ENCODE measurements at regions not wholly inside any gene's neighbourhood (a gene's known extent, or its start where the extent isn't known, plus 50 kb on each side); places are given as distances from the start of the nearest gene placed in this dataset.
"Not testable (repeated sequence)": the region's sequence is repeated elsewhere in the genome, so short reads cannot be mapped to it uniquely, and the experiment has no call there.

DNA sequence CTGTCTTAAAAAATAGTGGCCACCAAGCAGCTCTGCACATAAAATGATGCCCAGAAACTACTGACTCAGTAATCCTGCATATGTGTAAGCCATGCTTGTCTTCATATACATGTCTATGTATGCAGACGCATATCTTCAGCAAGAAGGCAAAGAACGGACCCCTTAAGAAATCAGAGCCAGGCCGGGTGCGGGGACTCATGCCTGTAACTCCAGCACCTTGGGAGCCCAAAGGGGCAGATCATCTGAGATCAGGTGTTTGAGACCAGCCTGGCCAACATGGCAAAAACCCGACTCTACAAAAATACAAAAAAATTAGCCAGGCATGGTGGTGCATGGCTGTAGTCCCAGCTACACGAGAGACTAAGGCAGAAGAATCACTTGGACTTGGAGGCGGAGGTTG is 295.0 kb downstream of the TCERG1L start:
- no peak for DNase-seq (ENCODE audit: low read depth)

DNA sequence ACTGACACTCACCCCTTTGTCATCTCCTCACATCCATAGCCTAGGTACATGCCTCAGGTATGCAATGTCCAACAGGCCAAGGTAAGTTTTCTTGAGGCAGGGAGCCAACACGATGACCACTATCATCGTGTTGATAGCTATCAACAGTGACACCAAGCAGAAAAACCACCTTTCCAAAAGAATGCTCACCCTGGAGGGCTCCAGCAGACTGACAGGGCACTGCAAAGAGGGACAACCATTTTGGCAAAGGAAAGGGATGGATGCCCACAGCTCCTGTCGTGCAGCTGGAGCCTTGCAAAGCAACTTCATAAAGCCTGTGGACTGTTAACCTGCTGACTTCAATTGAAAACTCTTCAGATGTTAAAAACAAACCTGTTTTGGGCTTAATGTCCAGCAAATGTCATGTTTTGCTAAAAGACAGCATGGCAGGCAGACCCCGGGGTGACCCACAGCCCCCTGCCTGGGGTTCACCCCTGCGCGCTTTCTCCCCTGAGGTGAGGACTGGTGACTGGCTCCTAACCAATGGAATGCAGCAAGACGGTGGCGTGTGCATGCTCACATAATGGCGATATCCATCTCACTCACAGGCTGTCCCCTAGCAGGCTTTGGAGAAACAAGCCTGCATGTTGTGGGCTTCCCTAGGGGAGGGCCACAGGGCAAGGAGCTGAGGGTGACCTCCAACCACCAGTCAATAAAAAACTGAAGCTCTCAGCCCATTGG is 293.8 kb downstream of the TCERG1L start:
- DNase-seq (ENCODE audit: low read depth), result no peak

DNA sequence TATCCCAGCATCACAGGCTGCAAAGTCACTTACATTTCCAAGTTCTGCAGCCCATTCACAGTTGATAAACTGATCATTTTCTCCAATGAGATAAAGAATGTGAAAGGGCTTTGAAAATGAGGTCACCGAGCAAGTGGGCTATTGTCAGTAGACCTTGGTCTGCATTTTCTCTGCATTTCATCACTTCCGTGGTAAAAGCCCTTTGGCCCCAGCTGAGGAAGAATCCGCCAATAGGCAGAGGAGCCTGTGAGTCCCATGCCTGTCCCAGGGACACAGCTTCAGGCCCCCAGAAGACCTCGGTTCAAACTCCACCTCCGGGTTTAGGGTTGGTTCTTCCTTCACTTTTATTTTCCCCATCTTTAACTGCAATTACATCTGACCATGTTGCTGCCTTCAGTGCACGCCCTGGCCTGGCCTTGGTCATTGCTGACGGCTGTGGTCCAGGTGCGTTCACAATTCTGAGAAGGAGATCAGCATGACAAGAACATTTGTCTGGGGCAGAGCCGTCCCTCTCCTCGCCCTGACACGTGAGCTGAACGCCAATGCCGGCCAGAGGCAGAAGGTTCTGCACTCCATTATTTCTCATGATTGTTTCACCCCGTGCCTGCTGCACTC is 292.5 kb downstream of the TCERG1L start:
- DNase-seq (ENCODE audit: low read depth), result no peak

DNA sequence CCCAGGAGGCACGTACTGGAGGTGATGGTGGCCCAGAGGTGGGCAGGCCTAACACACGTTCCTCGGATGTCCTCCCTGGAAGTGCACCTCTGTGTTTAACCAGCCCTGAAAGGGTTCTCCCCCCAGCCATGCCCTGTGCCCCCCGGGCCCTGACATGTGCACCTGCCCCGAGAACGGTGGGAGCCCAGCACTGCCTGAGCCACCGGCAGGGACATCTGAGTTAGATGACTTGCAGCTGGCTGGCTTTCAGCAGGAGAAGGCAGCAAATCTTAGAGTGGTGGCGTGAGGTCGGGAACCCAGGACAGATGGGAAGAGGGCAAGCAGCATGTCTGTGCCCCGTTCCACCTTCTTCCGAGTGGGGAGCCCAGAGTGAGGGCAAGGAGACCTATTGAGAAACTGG is 291.8 kb downstream of the TCERG1L start:
- no peak for DNase-seq (ENCODE audit: low read depth)

DNA sequence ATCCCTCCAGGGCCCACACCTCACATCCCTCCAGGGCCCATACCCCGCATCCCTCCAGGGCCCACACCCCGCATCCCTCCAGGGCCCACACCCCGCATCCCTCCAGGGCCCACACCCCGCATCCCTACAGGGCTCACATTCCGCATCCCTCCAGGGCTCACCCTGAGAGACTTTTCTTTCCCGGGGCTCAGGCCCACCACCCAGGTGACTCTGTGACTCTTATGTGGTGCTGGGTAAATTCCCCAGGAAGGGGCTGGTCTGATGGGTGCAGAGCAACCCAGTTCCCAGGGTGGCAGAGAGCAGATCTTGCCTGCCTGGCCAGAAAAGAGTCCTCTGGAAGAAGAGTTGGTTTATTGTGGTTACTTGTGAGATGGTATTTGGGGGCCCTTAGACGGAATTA is 290.7 kb downstream of the TCERG1L start:
- no peak for DNase-seq (ENCODE audit: low read depth)

DNA sequence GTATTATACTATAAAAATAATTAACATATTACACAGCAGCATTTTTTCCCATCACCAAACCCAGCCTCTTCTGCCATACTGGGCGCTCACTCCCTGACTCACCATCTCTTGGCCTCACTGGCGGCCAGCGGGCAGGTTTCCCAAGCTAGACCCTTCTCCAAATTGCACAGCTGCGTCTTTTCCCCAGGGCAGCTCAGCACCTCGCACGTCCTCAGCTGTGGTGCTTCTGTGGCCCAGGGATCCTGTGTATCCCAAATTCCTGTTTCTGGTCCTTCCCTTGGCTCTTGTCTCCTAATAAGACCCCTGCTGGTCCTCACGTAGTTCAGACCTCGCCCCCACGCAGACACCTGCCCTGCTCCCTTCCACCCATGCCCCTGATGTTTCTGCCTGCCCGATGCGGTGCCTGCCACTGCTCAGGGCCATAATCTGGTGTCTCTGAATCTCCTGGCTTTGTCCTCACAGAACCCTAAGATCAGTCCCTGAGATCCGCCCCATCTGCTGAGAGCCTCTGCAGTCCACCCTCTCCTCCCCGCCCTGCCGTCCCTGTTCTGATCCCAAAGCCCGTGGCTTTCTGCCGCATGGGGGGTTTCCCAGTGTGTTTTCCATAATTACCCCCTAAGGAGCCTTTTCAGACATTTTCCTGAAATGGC is 290.1 kb downstream of the TCERG1L start:
- DNase-seq (ENCODE audit: low read depth), result no peak

DNA sequence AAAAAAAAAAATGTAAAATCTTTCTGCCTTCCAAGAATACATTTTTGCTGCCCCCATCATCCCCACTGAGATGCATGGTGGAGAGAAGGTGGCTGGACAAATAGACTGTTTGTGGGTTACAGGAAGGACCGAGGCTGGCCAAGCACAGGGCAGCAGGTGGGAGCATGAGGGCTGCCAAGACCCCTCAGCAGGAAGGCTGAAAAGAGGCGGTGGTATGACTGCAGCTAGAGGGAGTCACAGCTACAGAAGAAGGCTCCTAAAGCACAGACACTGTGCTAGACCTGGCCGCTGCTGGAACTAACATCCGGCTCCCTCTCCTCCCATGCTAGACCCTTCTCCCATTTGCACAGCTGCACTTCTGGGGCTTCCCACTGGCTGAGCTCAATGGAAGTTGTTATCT is 289.6 kb downstream of the TCERG1L start:
- DNase-seq (ENCODE audit: low read depth), result no peak

DNA sequence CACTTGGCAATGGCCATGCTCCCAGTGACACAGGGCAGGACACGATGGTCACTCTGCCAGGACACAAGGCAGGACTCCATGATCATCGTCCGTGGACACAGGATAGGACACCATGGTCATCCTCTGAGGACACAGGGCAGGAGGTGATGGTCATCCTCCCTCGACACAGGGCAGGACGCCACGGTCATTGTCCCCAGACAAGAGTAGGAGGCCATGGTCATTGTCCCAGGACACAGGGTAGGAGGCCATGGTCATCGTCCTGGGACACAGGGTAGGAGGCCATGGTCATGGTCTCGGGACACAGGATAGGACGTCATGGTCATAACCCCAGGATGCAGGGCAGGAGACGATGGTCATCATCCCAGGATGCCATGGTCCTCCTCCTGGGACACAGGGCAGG is 289.2 kb downstream of the TCERG1L start:
- DNase-seq (ENCODE audit: low read depth), result no peak

DNA sequence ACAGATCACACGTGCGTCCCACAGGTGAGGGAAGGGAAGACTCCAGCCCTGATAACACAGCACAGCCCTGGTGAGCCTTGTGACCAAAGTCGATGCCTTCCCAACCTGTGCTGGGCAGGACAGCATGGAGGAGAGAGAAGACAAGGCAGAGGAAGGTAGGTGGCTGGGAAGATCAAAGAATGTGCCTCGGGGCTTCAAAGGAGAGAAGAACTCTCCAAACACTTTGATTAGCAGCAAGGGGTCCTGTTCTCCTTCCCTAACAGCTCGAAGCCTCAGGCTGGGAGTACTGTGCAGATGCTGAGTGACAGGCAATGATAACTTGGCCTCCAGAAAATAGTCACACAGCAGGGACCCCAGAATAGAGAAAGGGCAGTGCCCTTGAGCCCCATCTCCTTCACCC is 288.5 kb downstream of the TCERG1L start:
- no peak for DNase-seq (ENCODE audit: low read depth)

DNA sequence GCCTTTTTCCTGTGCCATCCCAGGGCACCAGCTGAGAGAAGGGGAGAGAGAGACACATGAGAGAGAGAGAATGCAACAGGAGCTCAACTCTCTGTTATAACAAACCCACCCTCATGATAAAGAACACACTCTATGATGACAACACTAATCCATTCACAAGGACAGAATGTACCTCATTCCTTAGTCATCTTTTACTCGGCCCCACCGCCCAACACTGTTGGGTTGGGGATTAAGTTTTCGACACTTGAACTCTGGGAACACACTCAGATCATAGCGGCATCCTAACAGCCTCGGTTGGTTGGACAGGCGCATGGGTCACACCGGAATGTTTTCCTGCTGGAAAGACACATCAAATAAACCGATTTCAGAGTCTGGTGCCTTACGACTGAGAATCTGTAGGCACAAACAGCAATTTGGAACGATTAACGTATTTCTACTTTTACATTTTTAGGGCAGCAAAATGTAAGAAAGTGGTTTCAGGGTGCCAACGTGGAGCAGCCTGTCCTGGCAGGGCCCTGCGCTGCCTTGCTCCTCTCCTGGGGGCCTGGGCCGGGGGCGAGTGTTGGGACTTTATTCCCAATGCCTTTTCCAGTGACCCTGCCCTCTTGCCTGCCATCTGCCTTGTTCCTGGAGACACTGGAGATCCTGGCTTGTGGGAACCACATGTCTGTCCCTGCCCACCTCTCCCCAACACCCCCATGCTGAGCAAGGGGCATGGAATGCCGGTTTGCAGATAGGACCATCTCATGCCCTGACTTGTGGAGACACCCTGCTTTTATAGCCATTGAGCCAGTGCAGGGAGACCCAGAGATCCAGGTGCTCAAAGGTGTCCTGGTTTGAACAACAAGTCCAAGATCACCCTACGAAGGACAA is 287.0 kb downstream of the TCERG1L start:
- no peak for DNase-seq (ENCODE audit: low read depth)

DNA sequence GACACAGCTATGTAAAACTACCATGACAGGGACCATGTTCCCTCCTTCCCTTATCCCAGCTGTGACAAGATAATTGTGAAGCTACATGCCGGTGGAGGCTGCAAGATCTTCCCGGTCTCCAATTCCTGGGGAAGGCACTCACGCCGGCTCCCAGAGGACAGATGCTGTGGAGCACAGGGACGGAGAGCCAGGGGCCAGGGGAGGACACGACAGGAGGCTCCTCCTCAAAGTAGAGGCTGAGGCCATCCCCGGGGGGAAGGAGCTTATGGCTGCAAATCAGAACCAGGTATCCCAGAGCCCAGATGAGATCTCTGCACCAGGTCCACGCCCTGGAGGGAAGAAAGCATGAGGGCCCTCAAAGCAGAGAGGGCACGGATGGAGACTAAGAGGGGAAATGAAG is 286.2 kb downstream of the TCERG1L start:
- no peak for DNase-seq (ENCODE audit: low read depth)

DNA sequence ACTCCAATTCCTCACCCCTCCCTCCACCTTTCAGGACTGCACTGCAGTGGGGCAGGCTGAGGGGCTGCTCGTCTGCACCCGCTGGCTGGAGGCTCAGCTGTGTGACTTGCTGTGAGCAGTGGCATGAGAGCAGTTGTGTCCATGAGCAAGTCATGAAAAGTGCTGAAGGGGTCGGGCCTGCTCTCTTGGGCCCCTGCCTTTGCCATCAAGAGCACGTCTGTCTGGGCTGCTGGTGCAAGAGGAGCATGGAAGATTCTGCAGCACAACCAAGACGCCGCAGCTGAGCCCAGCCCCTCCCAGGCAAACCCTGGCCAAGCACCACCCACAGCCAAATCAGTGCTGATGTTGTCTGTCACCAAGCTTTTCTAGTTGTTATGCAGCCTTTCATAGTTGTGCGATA is 284.3 kb downstream of the TCERG1L start:
- DNase-seq (ENCODE audit: low read depth), result no peak

DNA sequence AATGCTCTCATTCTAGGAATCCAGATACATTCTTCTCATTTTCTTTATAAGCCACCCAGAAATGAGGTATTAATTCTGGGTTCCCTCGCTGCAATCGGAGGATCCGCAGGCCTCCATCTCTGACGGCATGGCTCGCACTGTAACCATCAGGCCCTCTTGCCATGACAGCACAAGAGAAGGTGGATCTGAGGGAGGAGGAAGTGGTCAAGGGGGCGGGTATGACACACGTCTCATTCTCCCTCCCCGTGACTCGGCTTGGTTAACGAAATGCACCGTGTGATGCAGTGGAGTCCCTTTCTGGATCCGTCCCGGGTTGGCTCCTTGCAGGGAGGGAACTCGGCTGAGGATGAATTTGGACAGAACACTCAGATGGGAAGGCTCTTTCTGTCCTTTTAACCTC is 280.2 kb downstream of the TCERG1L start:
- no peak for DNase-seq (ENCODE audit: low read depth)

DNA sequence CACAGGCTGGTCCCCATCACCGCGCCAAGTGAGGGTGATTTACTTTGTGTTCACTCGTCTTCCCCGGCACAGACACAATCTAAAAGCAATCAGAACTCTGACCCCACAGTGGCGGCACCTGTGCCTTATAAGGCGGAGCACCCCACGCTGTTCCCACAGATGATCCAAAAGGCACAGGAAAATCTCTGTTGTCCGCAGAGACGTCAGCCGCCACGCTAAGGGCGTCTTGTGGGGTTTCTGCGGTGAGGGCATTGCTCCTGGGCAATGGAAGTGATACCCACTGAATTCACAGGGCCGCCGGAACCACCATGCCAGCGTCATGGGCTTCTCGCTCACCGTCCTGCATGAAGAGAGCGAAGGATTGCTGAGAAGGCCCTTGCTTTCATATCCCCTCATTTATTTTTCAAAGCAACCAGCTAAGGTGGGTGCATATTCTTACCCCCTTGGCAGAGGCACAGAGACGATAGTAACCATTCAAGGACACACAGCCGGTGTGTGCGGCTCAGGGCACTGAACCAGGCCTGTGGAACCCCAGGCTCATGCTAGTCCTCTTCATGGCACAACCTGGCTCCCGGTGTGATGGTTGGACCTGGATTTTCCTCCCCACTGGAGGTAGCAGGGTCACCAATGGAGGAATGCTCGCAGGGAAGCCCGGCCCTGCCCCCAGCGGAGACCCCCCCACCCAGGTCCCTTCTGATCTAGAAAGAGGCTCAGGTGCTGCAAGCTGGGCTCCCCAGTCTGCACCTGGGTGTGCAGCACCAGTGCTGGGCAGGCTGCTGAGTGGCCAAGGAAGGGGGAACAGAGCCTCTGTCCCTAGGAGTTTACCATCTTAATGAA is 279.0 kb downstream of the TCERG1L start:
- DNase-seq (ENCODE audit: low read depth), result no peak

DNA sequence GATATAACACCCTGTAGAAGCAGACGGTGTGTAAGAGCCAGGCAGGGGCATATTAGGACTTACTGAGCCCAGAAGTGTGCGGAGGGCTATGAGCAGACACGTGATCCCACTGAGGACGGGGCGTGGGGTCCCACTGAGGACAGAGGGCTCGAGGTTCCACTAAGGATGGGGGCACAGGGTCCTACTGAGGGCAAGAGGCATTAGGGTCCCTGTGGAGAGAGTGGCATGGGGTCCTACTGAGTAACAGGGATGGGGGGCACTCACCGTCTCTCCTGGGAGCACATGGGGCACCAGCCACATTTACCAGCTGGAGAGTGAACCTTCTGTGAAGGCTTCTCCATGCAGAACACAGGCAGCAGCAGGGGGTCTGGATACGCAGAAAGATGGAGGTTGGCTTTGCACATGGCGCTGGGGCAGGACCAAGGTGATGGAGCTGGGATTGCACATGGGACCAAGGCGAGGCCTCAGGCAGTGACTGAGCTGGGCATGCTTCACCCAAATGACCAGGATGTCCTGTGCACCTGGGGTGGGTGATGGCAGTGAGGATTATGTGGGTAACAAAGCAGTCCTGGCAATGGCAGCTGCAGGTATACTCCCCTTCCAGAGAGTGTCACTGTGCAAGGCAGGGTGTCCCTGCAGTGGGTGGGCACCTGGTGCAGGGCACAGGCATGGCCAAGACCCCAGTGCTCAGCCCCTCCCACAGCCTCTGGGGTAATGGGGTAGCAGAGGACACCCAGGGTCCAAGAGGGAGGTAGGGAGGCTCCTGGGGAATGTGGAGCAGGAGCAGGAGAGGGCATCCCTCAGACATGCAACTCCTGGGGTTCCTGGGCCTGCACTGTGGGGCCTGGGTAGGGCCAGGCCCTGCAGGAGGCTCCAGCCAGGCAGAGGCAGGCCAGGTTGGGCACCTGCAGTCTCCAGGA is 278.1 kb downstream of the TCERG1L start:
- no peak for DNase-seq (ENCODE audit: low read depth)

DNA sequence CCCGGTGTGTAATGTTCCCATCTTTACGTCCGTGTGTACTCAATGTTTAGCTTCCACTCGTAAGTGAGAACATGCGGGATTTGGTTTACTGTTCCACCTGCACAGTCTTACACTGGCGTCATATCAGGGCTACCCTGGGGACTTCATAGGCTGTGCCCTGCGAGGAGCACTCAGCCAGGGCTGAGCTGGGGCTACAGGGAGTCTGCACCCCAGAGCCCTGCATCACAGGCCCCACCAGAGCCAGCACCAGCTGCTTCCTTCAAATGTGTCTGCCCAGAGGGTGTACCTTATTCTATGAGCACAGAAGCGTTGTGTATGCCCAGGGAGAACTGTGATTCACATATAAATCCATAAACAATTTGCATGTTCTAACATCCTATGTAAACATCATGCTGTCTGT is 277.1 kb downstream of the TCERG1L start:
- no peak for DNase-seq (ENCODE audit: low read depth)

DNA sequence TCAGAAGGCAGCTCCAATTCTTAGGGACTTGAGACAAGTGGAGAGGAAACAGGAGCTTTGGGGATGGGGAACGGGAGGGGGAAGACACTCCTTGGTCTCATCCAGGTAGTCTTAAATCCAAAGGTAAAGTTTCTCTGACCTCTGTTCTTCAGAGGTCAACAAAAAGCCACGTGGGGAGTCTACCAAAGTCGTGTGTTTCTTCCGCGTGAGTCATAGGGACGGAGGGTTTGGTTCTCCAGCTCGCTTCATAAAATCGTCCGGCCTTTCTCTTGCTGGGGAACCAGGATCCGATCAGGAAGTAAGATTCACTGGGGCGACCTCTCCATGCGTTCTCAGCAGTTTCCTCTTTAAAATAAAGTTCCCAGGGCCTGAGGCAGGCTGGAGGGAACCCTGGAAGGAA is 275.7 kb downstream of the TCERG1L start:
- no peak for DNase-seq (ENCODE audit: low read depth)

DNA sequence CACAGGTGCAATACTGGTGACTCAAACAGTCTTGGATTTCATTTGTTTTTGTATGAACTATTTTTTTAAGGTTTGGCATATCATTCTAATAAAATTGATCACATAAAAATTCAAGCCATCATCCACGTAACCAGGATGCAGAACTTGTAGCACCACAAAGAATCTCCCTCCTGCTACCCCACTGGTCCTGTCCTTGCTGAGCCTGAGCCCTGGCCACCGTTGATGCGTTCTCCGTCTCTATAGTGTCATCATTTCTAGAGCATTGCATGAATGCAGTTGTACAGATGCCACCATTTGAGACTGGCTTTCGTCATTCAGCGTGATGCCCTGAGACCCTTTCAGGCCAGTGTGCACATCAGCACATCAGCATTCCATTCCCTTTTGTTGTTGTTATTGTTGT is 273.5 kb downstream of the TCERG1L start:
- no peak for DNase-seq (ENCODE audit: low read depth)

DNA sequence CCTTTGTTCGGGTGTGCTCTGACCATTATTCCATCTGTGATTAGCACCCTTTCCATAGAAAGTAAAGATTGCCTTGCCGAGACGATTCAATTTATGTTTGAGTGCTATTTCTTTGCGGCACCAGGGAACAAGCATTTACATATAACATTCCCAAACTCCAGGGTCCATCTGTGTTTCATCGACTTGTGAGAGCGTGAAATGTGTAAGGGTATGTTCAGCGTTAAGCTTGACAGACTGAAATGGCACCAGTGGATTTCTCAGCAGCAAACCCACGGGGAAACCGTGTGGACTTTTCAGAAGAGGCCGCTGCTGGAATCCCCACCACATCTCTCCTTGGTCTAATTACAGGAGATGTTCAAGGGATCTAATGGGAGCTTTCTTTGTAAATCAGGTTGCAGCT is 270.5 kb downstream of the TCERG1L start:
- no peak for DNase-seq (ENCODE audit: low read depth)

DNA sequence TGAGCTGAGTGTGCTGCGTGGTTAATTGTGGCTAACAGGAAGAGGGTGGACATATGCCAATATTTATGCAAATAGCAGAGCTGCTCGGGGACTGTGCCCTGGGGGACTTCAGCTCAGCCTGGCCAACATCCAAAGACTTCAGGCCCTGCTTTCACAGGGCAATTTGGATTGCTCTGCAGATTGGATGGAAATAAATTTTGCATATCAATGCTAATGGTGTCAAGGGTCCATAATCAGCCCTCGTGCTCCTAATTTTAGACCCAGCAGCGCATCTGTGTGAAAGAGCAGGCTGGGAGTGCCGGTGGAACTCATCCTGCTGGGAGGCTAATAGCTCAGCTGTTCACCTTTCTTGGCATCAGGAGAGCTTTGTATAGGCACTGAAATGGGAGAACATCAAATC is 270.1 kb downstream of the TCERG1L start:
- no peak for DNase-seq (ENCODE audit: low read depth)

DNA sequence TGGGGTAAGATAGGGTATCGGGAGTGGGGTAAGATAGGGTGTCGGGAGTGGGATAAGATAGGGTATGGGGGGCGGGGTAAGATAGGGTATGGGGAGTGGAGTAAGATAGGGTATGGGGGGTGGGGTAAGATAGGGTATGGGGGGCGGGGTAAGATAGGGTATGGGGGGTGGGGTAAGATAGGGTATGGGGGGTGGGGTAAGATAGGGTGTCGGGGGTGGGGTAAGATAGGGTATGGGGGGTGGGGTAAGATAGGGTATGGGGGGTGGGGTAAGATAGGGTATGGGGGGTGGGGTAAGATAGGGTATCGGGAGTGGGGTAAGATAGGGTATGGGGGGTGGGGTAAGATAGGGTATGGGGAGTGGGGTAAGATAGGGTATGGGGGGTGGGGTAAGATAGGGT is 269.5 kb downstream of the TCERG1L start:
- DNase-seq (ENCODE audit: low read depth), result not testable (repeated sequence)
